ENCODE measurements at regions not wholly inside any gene's neighbourhood (a gene's known extent, or its start where the extent isn't known, plus 50 kb on each side); places are given as distances from the start of the nearest gene placed in this dataset.
"Not testable (repeated sequence)": the region's sequence is repeated elsewhere in the genome, so short reads cannot be mapped to it uniquely, and the experiment has no call there.

DNA sequence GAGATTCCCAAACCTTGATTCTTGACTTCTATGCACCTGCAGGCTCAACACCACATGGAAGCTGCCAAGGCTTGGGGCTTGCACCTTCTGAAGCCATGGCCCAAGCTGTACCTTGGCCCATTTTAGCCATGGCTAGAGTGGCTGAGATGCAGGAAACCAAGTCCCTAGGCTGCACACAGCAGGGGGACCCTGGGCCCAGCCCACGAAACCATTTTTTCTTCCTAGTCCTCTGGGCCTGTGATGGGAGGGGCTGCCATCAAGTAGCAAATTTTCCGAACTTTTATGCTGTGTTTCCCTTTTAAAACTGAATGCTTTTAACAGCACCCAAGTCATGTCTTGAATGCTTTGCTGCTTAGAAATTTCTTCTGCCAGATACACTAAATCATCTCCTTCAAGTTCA lies 253.9 kb upstream of the RPS23 start:
- not testable (repeated sequence) for DNase-seq

DNA sequence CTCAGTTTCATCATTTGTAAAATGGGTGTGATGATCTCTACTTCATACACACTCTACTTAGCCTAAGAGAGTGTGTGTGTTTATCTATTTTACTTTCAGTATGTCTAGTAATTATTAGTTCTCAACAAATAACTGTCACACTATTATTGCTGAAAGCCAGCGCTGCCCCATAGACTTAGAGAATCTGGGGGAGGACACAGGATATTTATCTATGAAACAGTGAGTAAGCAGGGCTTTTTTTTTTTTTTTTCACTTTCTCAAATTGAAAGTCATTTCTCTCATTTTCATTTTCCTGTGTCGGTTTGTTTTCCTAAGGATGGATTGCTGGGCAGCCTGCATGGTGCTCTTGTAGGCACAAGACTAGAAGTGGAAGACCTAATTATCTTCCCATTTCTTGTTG lies 248.4 kb upstream of the RPS23 start:
- no peak for DNase-seq

DNA sequence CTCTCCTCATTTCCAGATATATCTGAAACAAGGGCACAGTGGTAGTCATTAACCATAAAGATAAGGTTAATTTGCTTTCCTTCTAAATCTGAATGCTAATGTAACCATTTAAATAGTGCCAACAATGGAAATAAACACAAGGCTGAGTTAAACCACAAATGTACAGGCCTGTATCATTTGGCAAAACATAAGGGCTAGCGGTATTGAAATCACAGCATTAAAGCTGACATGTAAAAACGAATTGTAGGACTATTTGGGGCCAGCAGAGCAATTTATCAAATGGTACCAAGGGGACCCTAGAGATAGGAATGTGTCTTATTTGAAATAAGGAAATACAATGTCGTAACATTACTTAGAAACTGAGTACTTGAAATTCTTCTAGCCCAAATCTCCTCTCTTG lies 247.5 kb upstream of the RPS23 start:
- DNase-seq = no peak

GRCh38 chr5:82523633-82524032 lies 245.5 kb upstream of the RPS23 start:
- DNase-seq = no peak

DNA sequence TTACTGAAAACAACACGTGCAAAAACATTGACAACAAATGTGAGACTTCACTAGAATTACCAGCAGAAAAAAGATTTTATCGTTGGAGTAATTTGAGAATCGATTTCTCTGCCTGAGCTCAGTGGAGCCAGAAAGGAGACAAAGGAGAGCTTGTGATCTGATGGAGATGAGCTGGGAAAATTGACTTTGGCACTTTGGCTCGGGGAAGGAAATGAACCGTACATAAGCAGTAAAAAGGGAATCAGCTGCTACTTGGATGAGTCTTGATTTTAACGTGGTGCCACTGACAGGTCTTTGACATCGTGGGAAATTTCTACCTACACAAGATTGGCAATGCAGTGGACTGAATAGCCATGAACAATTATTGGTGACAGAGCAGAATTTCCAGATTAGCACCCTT lies 244.7 kb upstream of the RPS23 start:
- no peak for DNase-seq

DNA sequence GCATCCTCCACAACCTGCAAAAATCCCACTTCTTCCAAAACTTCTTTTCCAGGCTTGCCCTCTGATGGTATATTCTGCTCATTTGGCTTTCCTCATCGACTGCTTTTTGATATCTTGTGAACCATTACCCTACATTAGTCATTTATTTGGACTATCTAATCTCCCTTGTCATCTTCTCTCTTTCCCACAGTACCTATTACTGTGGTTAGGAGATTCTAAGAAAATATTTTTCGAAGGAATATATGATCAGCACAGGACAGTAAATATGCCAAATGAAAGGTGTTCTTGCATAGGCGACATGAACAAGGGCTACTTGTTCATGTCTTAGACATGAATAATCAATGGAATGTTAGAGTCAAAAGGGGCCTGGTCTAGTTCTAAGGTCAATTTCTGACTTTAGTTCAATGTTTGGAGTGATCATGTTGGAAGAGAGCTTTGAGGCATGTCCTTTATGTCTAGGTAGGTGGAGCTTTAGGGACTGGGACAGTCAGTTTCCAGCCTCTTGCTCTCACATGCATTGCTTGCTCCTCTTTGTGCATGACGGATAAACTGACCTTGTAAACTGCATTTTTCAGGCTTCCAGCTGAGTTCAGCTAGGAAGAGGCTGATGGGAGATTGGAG lies 243.4 kb upstream of the RPS23 start:
- no peak for DNase-seq

- no peak for DNase-seq
These were observed 241.4 kb upstream of the RPS23 start for GRCh38 chr5:82519558-82519957.

DNA sequence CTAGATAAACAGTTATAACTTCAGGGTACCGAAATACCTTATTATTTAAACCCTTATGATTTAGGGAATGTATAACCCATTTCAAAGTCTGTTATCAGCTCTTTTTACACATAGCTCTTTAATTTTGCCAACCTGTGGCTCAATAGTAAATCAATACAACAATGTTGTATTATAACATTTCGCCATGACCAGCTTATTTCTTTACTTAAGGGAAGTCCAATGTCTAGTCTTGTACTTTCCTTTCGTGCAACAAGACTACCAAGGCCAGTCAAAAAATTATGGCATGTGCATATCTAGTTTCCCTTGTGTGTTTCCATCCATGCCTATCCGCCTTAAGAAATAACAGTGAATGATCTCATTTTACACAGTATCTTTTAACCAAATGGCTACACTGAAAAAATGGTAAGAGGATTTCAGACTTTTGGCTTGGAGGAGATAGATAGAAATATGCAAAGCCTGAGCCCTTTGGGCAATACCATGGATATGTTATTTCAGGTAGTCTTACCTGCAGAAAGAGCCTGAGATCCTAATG lies 239.5 kb upstream of the RPS23 start:
- DNase-seq = no peak

GRCh38 chr5:82513738-82514137 lies 235.6 kb upstream of the RPS23 start:
- no peak for DNase-seq

DNA sequence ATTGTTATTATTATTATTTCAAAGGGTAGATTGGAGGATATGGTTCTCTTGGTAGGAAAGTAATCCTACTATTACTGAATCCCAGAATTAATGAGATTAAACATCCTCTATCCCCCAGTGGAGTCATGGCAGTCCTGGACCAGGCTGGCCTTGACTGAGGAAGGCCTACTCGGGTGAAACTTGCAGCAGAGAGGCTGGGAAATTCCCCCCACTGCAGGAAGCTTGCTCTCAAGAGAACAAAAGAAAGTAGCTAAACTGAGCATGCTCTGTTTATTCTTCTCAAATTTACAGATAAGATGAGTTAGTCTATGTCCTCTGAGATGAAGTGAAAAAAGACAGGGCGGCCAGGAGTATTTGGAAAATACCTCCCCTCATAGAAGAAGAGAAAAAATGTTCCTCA lies 233.9 kb upstream of the RPS23 start:
- no peak for DNase-seq

- DNase-seq = no peak
These were observed 233.0 kb upstream of the RPS23 start for GRCh38 chr5:82511134-82511533.

GRCh38 chr5:82509762-82510161 lies 231.6 kb upstream of the RPS23 start:
- DNase-seq = no peak

DNA sequence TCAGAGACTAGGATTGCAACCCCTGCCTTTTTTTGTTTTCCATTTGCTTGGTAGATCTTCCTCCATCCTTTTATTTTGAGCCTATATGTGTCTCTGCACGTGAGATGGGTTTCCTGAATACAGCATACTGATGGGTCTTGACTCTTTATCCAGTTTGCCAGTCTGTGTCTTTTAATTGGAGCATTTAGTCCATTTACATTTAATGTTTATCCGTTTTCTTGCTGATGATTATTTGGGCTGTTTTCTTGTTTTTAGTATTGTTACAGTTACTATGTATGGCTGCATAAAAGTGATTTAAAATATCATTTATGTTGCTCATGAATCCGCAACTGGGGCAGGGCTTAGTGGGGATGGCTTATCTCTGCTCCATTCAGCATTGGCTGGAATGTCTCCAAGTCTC lies 228.2 kb upstream of the RPS23 start:
- not testable (repeated sequence) for DNase-seq

- no peak for DNase-seq
These were observed 221.6 kb upstream of the RPS23 start for GRCh38 chr5:82499725-82500244.

- DNase-seq = no peak
These were observed 219.1 kb upstream of the RPS23 start for GRCh38 chr5:82497242-82497641.

DNA sequence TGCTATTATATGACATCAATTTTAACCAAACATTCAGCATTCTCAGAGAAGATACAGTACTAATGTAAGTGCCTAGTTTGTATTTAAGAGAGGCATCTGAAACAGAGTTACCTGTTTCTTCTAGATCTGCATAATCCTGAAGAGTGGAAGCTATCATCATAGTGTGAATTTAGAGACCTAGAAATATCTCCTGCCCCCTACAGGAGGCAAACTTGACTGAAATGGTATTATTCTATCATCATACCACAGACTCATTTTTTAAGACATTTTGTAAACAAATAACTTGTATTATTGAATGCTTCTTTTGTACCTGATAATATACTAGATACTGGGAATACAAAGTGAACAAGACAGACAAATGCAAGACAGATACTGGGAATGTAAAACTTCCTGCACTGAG lies 216.8 kb upstream of the RPS23 start:
- DNase-seq = no peak

GRCh38 chr5:82493221-82493620 lies 215.1 kb upstream of the RPS23 start:
- no peak for DNase-seq

- DNase-seq = no peak
These were observed 213.2 kb upstream of the RPS23 start for GRCh38 chr5:82491397-82491796.

- DNase-seq = no peak
These were observed 211.5 kb upstream of the RPS23 start for GRCh38 chr5:82489683-82490082.

DNA sequence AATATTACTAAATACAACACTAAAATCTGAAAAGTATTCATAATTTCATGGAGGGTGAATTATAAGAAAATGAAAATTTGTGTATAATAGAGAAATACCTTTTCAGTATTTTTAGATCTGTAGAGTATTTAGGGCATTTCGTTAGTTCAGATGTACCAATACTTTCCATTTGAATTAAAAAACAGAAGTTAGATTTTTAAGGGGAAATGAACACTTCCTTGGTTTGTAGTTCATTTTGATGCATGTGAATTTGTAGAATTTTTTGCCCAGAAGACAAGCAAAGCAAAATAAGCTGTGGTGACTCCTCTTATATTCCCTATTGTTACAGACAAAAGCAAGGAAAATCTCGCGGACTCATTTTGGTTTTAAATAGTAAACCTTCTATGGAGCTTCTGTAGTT lies 209.0 kb upstream of the RPS23 start:
- DNase-seq = no peak

- DNase-seq = no peak
These were observed 202.2 kb upstream of the RPS23 start for GRCh38 chr5:82480331-82480730.

DNA sequence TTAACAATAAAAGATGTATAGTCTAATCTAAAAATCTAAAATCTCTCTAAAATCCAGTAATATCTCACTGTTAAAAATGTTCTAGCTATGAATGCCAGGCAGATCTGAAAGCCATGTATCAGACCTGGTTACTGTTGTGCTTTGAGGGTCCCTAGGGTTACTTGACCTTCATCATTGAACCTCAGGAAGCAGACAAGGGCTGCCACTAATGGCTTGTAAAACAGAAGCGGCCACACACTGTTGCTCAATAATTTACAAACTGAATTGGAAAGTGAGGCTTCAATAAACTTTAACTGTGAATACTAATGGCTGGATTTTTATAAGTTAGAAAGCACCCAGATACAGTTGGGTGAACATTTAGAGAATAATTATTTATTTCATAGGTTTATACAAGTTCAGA lies 198.0 kb upstream of the RPS23 start:
- DNase-seq = no peak

- DNase-seq = no peak
These were observed 195.1 kb upstream of the RPS23 start for GRCh38 chr5:82473262-82473661.

GRCh38 chr5:82470185-82470994 lies 192.2 kb upstream of the RPS23 start:
- no peak for DNase-seq

All from left hindlimb (tissue), 1 donor.